ENCODE measurements at regions not wholly inside any gene's neighbourhood (a gene's known extent, or its start where the extent isn't known, plus 50 kb on each side); places are given as distances from the start of the nearest gene placed in this dataset.

DNA sequence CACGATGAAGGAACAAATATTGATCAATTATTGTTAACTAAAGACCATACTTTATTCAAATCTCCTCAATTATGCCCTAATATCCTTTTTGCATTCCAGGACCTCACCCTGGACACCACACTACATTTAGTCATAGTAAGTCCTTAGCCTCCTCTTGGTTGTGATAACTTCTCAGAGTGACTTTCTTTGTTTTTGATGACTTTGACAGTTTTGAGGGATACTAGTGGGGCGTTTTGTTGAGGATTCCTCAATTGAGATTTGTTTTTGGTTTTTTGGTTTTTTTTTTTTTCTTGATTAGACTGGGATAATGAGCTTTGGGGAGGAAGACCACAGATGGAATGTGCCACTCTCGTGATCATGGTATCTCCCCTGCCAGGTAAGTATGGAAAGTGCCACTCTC lies 105.5 kb downstream of the SOX9 start:
- Histone ChIP-seq H3K4me3 (ENCODE audit: low read depth, low read length) (no peak overlapping the region), H3K9me3 (ENCODE audit: control insufficient read depth in 2 of 2, low read length in 2 of 2) (no peaks in the 10 kb centered on the region), H3K27me3 (ENCODE audit: control insufficient read depth, insufficient read depth, low read length) (peaks cover 6% of the 10 kb centered on the region), H3K27ac (ENCODE audit: insufficient read depth, low read length, poor library complexity, severe bottlenecking) (no peak overlapping the region), H3K36me3 (ENCODE audit: control insufficient read depth, insufficient read depth, low read length) (no peaks in the 10 kb centered on the region), H3K4me1 (ENCODE audit: control insufficient read depth, insufficient read depth, low read length, poor library complexity, severe bottlenecking) (no peaks in the 10 kb centered on the region)
- Mint-ChIP-seq H3K4me1 (no peaks in the 10 kb centered on the region), H3K4me3 (no peak overlapping the region), H3K27ac (no peak overlapping the region), H3K27me3 (peaks cover 5% of the 10 kb centered on the region), H3K36me3 (no peaks in the 10 kb centered on the region), H3K9me3 (peaks cover 0 to 9% (median 0%) of the 10 kb centered on the region in 7 donors)
- DNase-seq = no peak
- no peak for ATAC-seq (ENCODE audit: low read depth in 2 of 2)

DNA sequence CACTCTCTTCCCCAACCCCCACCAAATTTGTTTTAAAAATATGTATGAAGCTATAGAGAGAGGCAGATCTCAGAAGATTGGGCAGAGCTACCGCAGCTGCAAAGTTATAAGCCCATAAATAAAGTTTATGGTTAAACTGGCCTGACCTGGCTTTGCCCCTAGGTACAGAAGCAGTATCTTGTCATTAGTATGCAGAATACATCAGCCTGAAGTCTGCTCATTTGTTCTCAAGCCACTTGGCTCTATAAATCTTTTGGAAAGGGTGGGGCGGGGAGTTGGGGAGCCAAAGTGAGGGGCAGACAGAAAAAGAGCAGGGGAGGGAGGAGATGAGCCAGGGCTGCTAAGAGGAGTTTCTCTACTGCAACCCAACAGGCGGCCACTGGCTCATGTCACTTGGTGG lies 113.2 kb downstream of the SOX9 start:
- no peaks in the 10 kb centered on the region for H3K36me3 ChIP-seq (ENCODE audit: control insufficient read depth, insufficient read depth, low read length)
- H3K4me1 ChIP-seq (ENCODE audit: control insufficient read depth, insufficient read depth, low read length, poor library complexity, severe bottlenecking) = no peaks in the 10 kb centered on the region
- no peak overlapping the region for H3K27ac ChIP-seq (ENCODE audit: insufficient read depth, low read length, poor library complexity, severe bottlenecking)
- Mint-ChIP-seq H3K4me3 (no peak overlapping the region), H3K27me3 (peaks cover under 1% of the 10 kb centered on the region), H3K4me1 (no peaks in the 10 kb centered on the region), H3K36me3 (no peaks in the 10 kb centered on the region), H3K9me3 (peaks cover 0 to 4% (median 0%) of the 10 kb centered on the region in 7 donors), H3K27ac (no peak overlapping the region)
- no peaks in the 10 kb centered on the region for H3K27me3 ChIP-seq (ENCODE audit: control insufficient read depth, insufficient read depth, low read length)
- no peak overlapping the region for H3K4me3 ChIP-seq (ENCODE audit: low read depth, low read length)
- no peaks in the 10 kb centered on the region for H3K9me3 ChIP-seq (ENCODE audit: control insufficient read depth in 2 of 2, low read length in 2 of 2)
- ATAC-seq (ENCODE audit: low read depth in 2 of 2) (no peak), DNase-seq (no peak)

DNA sequence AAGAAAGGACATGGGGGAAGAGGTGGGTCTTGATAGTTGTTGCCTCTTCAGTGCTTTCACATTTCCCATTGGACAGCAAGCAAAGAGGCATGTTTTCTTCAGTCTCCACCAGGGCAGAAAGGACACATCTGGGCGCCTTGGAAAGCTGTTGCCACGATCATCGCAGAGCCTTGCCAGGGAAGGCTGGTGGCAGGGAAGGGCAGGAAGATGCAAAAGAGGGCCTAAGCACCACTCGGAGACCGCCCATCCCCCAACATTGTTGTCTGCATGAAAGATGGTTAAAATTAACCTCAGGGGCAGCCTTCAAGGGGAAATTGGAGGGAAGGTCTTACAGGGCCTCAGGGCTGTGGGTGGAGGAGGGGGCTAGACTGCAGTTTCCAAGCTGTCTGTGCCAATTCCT lies 114.2 kb downstream of the SOX9 start:
- H3K4me1 ChIP-seq (ENCODE audit: control insufficient read depth, insufficient read depth, low read length, poor library complexity, severe bottlenecking) = no peaks in the 10 kb centered on the region
- no peak for ATAC-seq (ENCODE audit: low read depth in 2 of 2)
- no peak overlapping the region for H3K4me3 Mint-ChIP-seq
- peaks cover 0 to 4% (median 2%) of the 10 kb centered on the region in 7 donors for H3K9me3 Mint-ChIP-seq
- H3K27me3 Mint-ChIP-seq = no peaks in the 10 kb centered on the region
- no peaks in the 10 kb centered on the region for H3K36me3 ChIP-seq (ENCODE audit: control insufficient read depth, insufficient read depth, low read length)
- no peaks in the 10 kb centered on the region for H3K36me3 Mint-ChIP-seq
- no peak overlapping the region for H3K27ac ChIP-seq (ENCODE audit: insufficient read depth, low read length, poor library complexity, severe bottlenecking)
- H3K4me3 ChIP-seq (ENCODE audit: low read depth, low read length) = no peak overlapping the region
- H3K27me3 ChIP-seq (ENCODE audit: control insufficient read depth, insufficient read depth, low read length) = no peaks in the 10 kb centered on the region
- no peaks in the 10 kb centered on the region for H3K9me3 ChIP-seq (ENCODE audit: control insufficient read depth in 2 of 2, low read length in 2 of 2)
- no peak overlapping the region for H3K27ac Mint-ChIP-seq
- H3K4me1 Mint-ChIP-seq = no peaks in the 10 kb centered on the region
- no peak for DNase-seq

DNA sequence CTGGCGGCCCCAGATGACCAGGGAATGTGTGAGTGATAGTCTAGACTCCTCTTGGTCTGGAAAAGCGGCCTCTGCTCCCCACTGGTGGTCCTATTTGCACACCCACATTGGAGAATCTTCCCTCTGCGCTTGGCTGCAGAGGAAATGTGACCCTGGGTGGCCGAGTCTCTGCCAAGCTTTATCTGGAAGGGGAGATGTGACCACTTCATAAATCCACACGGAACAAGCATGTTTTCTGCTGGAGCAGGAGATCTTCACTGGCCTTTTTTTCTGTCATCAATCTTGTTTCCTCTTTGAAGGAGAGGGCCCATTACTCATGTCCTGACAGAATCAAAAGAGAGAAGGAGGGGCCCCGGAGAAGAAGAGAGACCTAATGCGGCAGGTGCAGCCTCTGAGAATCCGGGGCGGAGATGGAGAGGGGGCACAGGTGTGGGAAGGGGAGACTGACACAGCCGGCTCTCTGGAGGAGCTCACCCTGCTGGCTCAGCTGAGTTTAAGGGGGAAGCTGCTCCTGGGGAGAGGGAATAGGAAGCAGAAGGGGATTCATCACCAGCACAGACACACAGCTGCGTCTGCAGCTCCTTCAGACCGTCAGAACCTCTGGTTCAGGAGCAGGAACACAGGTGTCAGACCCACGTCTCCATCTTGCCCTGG lies 116.3 kb downstream of the SOX9 start:
- H3K27me3 Mint-ChIP-seq = no peaks in the 10 kb centered on the region
- H3K4me1 ChIP-seq (ENCODE audit: control insufficient read depth, insufficient read depth, low read length, poor library complexity, severe bottlenecking) = no peaks in the 10 kb centered on the region
- H3K36me3 ChIP-seq (ENCODE audit: control insufficient read depth, insufficient read depth, low read length) = no peaks in the 10 kb centered on the region
- no peak for ATAC-seq (ENCODE audit: low read depth in 2 of 2)
- no peaks in the 10 kb centered on the region for H3K4me1 Mint-ChIP-seq
- DNase-seq = no peak
- no peaks in the 10 kb centered on the region for H3K36me3 Mint-ChIP-seq
- H3K9me3 Mint-ChIP-seq = peaks cover 0 to 9% (median 0%) of the 10 kb centered on the region in 7 donors
- H3K27ac ChIP-seq (ENCODE audit: insufficient read depth, low read length, poor library complexity, severe bottlenecking) = no peak overlapping the region
- no peak overlapping the region for H3K4me3 ChIP-seq (ENCODE audit: low read depth, low read length)
- H3K4me3 Mint-ChIP-seq = no peak overlapping the region
- H3K9me3 ChIP-seq (ENCODE audit: control insufficient read depth in 2 of 2, low read length in 2 of 2) = no peaks in the 10 kb centered on the region
- no peaks in the 10 kb centered on the region for H3K27me3 ChIP-seq (ENCODE audit: control insufficient read depth, insufficient read depth, low read length)
- H3K27ac Mint-ChIP-seq = no peak overlapping the region

DNA sequence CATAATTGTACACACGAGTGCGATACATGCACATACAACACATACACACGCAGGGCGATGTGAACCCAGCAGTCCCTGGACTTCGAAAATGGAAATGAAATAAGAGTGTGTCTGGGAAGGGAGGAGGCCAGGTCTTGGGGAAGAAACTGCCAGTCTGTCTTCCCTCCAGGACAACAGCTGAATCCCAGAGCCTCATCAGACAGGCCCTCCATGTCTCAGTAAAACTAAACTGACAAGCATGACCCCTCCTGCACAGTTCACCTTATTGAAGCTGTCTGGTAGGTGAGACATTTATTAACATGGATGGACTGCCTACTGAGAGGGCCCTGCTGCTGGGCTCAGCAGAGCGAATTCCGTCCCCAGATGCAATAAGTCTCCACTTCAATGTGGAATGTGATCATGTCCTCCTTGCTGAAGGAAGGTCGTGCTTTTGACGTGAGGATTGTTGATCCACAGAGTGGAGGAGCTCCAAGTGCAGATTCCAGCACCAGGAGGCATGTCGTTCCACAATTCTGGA lies 117.4 kb downstream of the SOX9 start:
- Mint-ChIP-seq H3K36me3 (no peaks in the 10 kb centered on the region), H3K9me3 (peaks cover 0 to 15% (median 0%) of the 10 kb centered on the region in 7 donors), H3K4me1 (no peaks in the 10 kb centered on the region), H3K4me3 (no peak overlapping the region), H3K27ac (no peak overlapping the region), H3K27me3 (no peaks in the 10 kb centered on the region)
- ATAC-seq (ENCODE audit: low read depth in 2 of 2) (no peak), DNase-seq (no peak)
- H3K36me3 ChIP-seq (ENCODE audit: control insufficient read depth, insufficient read depth, low read length) = no peaks in the 10 kb centered on the region
- H3K27me3 ChIP-seq (ENCODE audit: control insufficient read depth, insufficient read depth, low read length) = no peaks in the 10 kb centered on the region
- H3K9me3 ChIP-seq (ENCODE audit: control insufficient read depth in 2 of 2, low read length in 2 of 2) = no peaks in the 10 kb centered on the region
- no peaks in the 10 kb centered on the region for H3K4me1 ChIP-seq (ENCODE audit: control insufficient read depth, insufficient read depth, low read length, poor library complexity, severe bottlenecking)
- H3K27ac ChIP-seq (ENCODE audit: insufficient read depth, low read length, poor library complexity, severe bottlenecking) = no peak overlapping the region
- H3K4me3 ChIP-seq (ENCODE audit: low read depth, low read length) = no peak overlapping the region

DNA sequence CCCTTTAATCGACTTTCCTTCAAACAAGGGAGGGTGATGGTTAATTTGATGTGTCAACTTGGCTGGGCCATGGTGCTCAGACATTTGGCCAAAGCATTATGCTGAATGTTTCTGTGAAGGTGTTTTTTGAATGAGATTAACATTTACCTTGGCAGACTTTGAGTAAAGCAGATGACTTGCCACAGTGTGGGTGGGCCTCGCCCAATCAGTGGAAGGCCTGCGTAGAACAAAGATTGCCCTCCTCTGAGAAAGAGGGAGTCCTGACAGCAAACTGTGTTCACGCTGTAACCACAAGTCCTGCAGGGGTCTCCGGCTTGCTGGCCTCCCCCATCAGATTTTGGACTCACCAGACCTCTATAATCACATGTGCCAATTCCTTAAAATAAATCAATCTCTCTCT lies 118.7 kb downstream of the SOX9 start:
- no peak overlapping the region for H3K27ac ChIP-seq (ENCODE audit: insufficient read depth, low read length, poor library complexity, severe bottlenecking)
- H3K36me3 ChIP-seq (ENCODE audit: control insufficient read depth, insufficient read depth, low read length) = no peaks in the 10 kb centered on the region
- Mint-ChIP-seq H3K4me1 (no peaks in the 10 kb centered on the region), H3K27me3 (no peaks in the 10 kb centered on the region), H3K36me3 (no peaks in the 10 kb centered on the region), H3K9me3 (peaks cover 0 to 22% (median 5%) of the 10 kb centered on the region in 7 donors), H3K27ac (no peak overlapping the region), H3K4me3 (no peak overlapping the region)
- no peak for ATAC-seq (ENCODE audit: low read depth in 2 of 2)
- H3K4me1 ChIP-seq (ENCODE audit: control insufficient read depth, insufficient read depth, low read length, poor library complexity, severe bottlenecking) = no peaks in the 10 kb centered on the region
- no peak overlapping the region for H3K4me3 ChIP-seq (ENCODE audit: low read depth, low read length)
- no peak for DNase-seq
- H3K9me3 ChIP-seq (ENCODE audit: control insufficient read depth in 2 of 2, low read length in 2 of 2) = no peaks in the 10 kb centered on the region
- H3K27me3 ChIP-seq (ENCODE audit: control insufficient read depth, insufficient read depth, low read length) = no peaks in the 10 kb centered on the region

DNA sequence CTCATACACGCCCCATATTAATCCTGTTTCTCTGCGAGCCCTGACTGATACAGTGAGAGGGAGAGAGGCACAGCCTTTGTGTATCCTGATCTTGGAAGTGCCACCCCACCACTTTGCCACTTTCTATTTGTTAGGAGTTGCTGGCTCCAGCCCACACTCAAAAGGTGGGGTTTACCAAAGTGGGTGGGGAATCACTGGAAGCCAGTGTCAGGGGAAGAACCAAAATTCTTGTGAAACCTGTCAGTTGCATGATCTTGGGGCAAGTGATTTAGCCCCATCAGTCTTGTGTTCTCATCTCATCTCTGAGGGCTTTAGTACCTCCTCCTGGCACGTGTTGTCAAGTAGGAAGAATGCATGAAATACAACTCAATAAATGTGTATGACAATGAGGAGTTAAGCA lies 119.5 kb downstream of the SOX9 start:
- no peak for DNase-seq
- Histone ChIP-seq H3K4me1 (ENCODE audit: control insufficient read depth, insufficient read depth, low read length, poor library complexity, severe bottlenecking) (no peaks in the 10 kb centered on the region), H3K27ac (ENCODE audit: insufficient read depth, low read length, poor library complexity, severe bottlenecking) (no peak overlapping the region), H3K36me3 (ENCODE audit: control insufficient read depth, insufficient read depth, low read length) (no peaks in the 10 kb centered on the region), H3K9me3 (ENCODE audit: control insufficient read depth in 2 of 2, low read length in 2 of 2) (no peaks in the 10 kb centered on the region), H3K4me3 (ENCODE audit: low read depth, low read length) (no peak overlapping the region), H3K27me3 (ENCODE audit: control insufficient read depth, insufficient read depth, low read length) (no peaks in the 10 kb centered on the region)
- Mint-ChIP-seq H3K9me3 (peaks cover 2 to 25% (median 5%) of the 10 kb centered on the region in 7 donors), H3K4me1 (no peaks in the 10 kb centered on the region), H3K4me3 (no peak overlapping the region), H3K27me3 (no peaks in the 10 kb centered on the region), H3K27ac (no peak overlapping the region), H3K36me3 (no peaks in the 10 kb centered on the region)
- ATAC-seq (ENCODE audit: low read depth in 2 of 2) = no peak

DNA sequence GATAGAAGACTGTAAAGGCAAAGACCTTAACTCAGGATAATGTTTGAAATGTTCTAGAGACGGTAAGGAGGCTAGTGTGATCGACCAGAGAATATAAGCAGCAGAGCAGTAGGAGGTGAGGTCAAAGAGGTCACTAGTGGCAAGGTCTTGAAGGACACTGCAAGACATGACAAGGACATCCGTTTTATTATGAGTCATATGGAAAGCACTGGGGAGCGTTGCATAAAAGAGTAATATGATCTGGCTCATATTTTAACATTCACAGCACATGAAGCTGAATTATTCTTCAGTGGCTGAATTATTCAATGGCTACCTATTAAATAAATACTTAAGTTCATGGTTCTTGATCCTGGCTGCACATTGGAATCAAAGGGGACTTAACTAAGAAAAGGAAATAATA lies 123.7 kb downstream of the SOX9 start:
- H3K36me3 ChIP-seq (ENCODE audit: control insufficient read depth, insufficient read depth, low read length) = no peaks in the 10 kb centered on the region
- Mint-ChIP-seq H3K36me3 (no peaks in the 10 kb centered on the region), H3K27me3 (no peaks in the 10 kb centered on the region), H3K4me3 (no peak overlapping the region), H3K4me1 (no peaks in the 10 kb centered on the region), H3K27ac (no peak overlapping the region), H3K9me3 (peaks cover 2 to 25% (median 5%) of the 10 kb centered on the region in 7 donors)
- H3K4me3 ChIP-seq (ENCODE audit: low read depth, low read length) = no peak overlapping the region
- no peaks in the 10 kb centered on the region for H3K27me3 ChIP-seq (ENCODE audit: control insufficient read depth, insufficient read depth, low read length)
- DNase-seq (no peak), ATAC-seq (ENCODE audit: low read depth in 2 of 2) (no peak)
- H3K27ac ChIP-seq (ENCODE audit: insufficient read depth, low read length, poor library complexity, severe bottlenecking) = no peak overlapping the region
- no peaks in the 10 kb centered on the region for H3K9me3 ChIP-seq (ENCODE audit: control insufficient read depth in 2 of 2, low read length in 2 of 2)
- no peaks in the 10 kb centered on the region for H3K4me1 ChIP-seq (ENCODE audit: control insufficient read depth, insufficient read depth, low read length, poor library complexity, severe bottlenecking)

All from CD4-positive, CD25-positive, alpha-beta regulatory T cell (primary cell).